ENCODE measurements at regions not wholly inside any gene's neighbourhood (a gene's known extent, or its start where the extent isn't known, plus 50 kb on each side); places are given as distances from the start of the nearest gene placed in this dataset.

- Histone ChIP-seq H3K9me3 (no peaks in the 10 kb centered on the region), H3K4me1 (no peaks in the 10 kb centered on the region), H3K36me3 (no peaks in the 10 kb centered on the region), H3K4me3 (no peak overlapping the region), H3K27ac (no peak overlapping the region), H3K27me3 (no peaks in the 10 kb centered on the region)
- intact Hi-C loops (cut with DNase I): no loop called here
- TF ChIP-seq POLR2A (IDR thresholded peaks at IDR 0.05) (no peak), POLR2AphosphoS5 (IDR thresholded peaks at IDR 0.05; ENCODE audit: insufficient read depth in 1 of 2, low read depth in 1 of 2) (no peak), CTCF (IDR thresholded peaks at IDR 0.05) (no peak)
- DNase-seq (ENCODE audit: extremely low spot score in 2 of 2): no peak
Measured at GRCh38 chr20:57001126-57001767, 265.2 kb downstream of the BMP7 start.

GRCh38 chr20:57002066-57002570 is 264.3 kb downstream of the BMP7 start:
- DNase-seq (ENCODE audit: extremely low spot score in 2 of 2): no peak
- intact Hi-C loops (cut with DNase I): no loop called here
- Histone ChIP-seq H3K9me3 (no peaks in the 10 kb centered on the region), H3K27ac (no peak overlapping the region), H3K4me1 (peaks cover 8% of the 10 kb centered on the region), H3K27me3 (no peaks in the 10 kb centered on the region), H3K4me3 (no peak overlapping the region), H3K36me3 (no peaks in the 10 kb centered on the region)
- TF ChIP-seq POLR2A (IDR thresholded peaks at IDR 0.05): no peak
- no peak for TF ChIP-seq CTCF (IDR thresholded peaks at IDR 0.05)
- no peak for TF ChIP-seq POLR2AphosphoS5 (IDR thresholded peaks at IDR 0.05; ENCODE audit: insufficient read depth in 1 of 2, low read depth in 1 of 2)

GRCh38 chr20:57003012-57003411 is 263.4 kb downstream of the BMP7 start:
- TF ChIP-seq CTCF (IDR thresholded peaks at IDR 0.05): no peak
- TF ChIP-seq POLR2AphosphoS5 (IDR thresholded peaks at IDR 0.05; ENCODE audit: insufficient read depth in 1 of 2, low read depth in 1 of 2): no peak
- TF ChIP-seq POLR2A (IDR thresholded peaks at IDR 0.05): no peak
- H3K4me3 ChIP-seq: no peak overlapping the region
- H3K36me3 ChIP-seq: no peaks in the 10 kb centered on the region
- intact Hi-C loops (cut with DNase I): no loop called here
- no peaks in the 10 kb centered on the region for H3K27me3 ChIP-seq
- DNase-seq (ENCODE audit: extremely low spot score in 2 of 2): no peak
- H3K4me1 ChIP-seq: peaks cover 15% of the 10 kb centered on the region
- no peak overlapping the region for H3K27ac ChIP-seq
- no peaks in the 10 kb centered on the region for H3K9me3 ChIP-seq

GRCh38 chr20:57004416-57004815 is 262.0 kb downstream of the BMP7 start:
- H3K27ac ChIP-seq: no peak overlapping the region
- H3K36me3 ChIP-seq: no peaks in the 10 kb centered on the region
- no peaks in the 10 kb centered on the region for H3K9me3 ChIP-seq
- intact Hi-C loops (cut with DNase I): no loop called here
- peaks cover 15% of the 10 kb centered on the region for H3K4me1 ChIP-seq
- no peak for DNase-seq (ENCODE audit: extremely low spot score in 2 of 2)
- no peak overlapping the region for H3K4me3 ChIP-seq
- TF ChIP-seq POLR2AphosphoS5 (IDR thresholded peaks at IDR 0.05; ENCODE audit: insufficient read depth in 1 of 2, low read depth in 1 of 2): no peak
- no peak for TF ChIP-seq CTCF (IDR thresholded peaks at IDR 0.05)
- H3K27me3 ChIP-seq: no peaks in the 10 kb centered on the region

All from vagina (tissue), 2 donors.